Adrenal gland (tissue), 9 donors: ENCODE measurements at regions not wholly inside any gene's neighbourhood (a gene's known extent, or its start where the extent isn't known, plus 50 kb on each side); places are given as distances from the start of the nearest gene placed in this dataset.

ENCODE experiments used
- DNase-seq, 7 donors: peaks; one replicate each; pipeline ENCODE4 v3.0.0-alpha.2; 2019 to 2020
- H3K27ac ChIP-seq, 5 donors: fragments of 200-600 bp; sonication (generic) in 4 of 5; 1 replicate in 3 of 5; 2 replicates in 2 of 5; pipeline versions ENCODE4 v1.5.1 to v1.8.0; 2016 to 2020; ENCODE audit warnings: mild to moderate bottlenecking in 1 of 5
- H3K27me3 ChIP-seq: fragments of 200-600 bp; 2 replicates; pipeline ENCODE4 v1.8.0; 2021
- H3K36me3 ChIP-seq, 2 donors: fragments of 200-600 bp; replicated peaks in 1 of 2; 1 replicate in 1 of 2; 2 replicates in 1 of 2; pipeline versions ENCODE4 v1.5.1 to v1.8.0; 2018 to 2022
- H3K4me1 ChIP-seq, 2 donors: fragments of 200-600 bp; replicated peaks in 1 of 2; 1 replicate in 1 of 2; 2 replicates in 1 of 2; pipeline versions ENCODE4 v1.5.1 to v1.8.0; 2018 to 2021
- H3K4me3 ChIP-seq, 4 donors: fragments of 200-600 bp; sonication (generic) in 3 of 4; one replicate each; pipeline ENCODE4 v1.5.1; 2016 to 2018
- H3K9me3 ChIP-seq, 3 donors: fragments of 200-600 bp; sonication (generic) in 1 of 3; replicated peaks in 1 of 3; 1 replicate in 2 of 3; 2 replicates in 1 of 3; pipeline versions ENCODE4 v1.5.1 to v1.8.0; 2016 to 2021
- POLR2A ChIP-seq, 2 donors: fragments of 450-650 bp; IDR thresholded peaks; one replicate each; pipeline ENCODE4 v1.6.1; 2017; ENCODE audit warnings: antibody characterized with exemption in 2 of 2, mild to moderate bottlenecking in 2 of 2, moderate library complexity in 1 of 2
- WGBS, 4 donors: extraction: QIAGEN DNeasy Blood & Tissue Kit in 2 of 4; methylation state at CpG; one replicate each; pipeline versions ENCODE4 v1.1.5 to v1.1.7; 2013 to 2017; 5-methylcytosine and 5-hydroxymethylcytosine counted together
- intact Hi-C, 2 donors: fragments of 100-400 bp; cut with DNase I; formaldehyde crosslinking; loops; one replicate each; pipeline versions ENCODE4 v1.14.1 to v1.15.0; 2022 to 2023
- TF ChIP-seq, protein P1 (sequence below), 6 experiments: fragments of 450-650 bp in 4 of 6; fragments of 200-600 bp in 2 of 6; sonication (generic) in 1 of 6; IDR thresholded peaks; 1 replicate in 5 of 6; 2 replicates in 1 of 6; pipeline versions ENCODE4 v1.5.1 to v1.8.0; 2016 to 2021; ENCODE audit warnings: antibody characterized with exemption in 6 of 6, mild to moderate bottlenecking in 2 of 6, moderate library complexity in 1 of 6
- donor health status: healthy with polysubstance abuse.
- donor health status: Bipolar disorder and iron deficiency.
- donor health status: DM: yes; HTN: yes; CAD: no.
- donor health status: DM: no; HTN: no; CAD: no.
- donor health status: DM: no; HTN: no; CAD: no.

- Histone ChIP-seq H3K9me3 (no peaks in the 10 kb centered on the region), H3K4me3 (no peak overlapping the region), H3K36me3 (no peaks in the 10 kb centered on the region), H3K27me3 (no peaks in the 10 kb centered on the region), H3K27ac (no peak overlapping the region), H3K4me1 (no peaks in the 10 kb centered on the region)
- intact Hi-C loops = no loop called here
- 18 to 33% (median 25%) methylated on average over 2 of the region's 2 CpGs for WGBS, 4 donors
- TF ChIP-seq, protein P1, sequence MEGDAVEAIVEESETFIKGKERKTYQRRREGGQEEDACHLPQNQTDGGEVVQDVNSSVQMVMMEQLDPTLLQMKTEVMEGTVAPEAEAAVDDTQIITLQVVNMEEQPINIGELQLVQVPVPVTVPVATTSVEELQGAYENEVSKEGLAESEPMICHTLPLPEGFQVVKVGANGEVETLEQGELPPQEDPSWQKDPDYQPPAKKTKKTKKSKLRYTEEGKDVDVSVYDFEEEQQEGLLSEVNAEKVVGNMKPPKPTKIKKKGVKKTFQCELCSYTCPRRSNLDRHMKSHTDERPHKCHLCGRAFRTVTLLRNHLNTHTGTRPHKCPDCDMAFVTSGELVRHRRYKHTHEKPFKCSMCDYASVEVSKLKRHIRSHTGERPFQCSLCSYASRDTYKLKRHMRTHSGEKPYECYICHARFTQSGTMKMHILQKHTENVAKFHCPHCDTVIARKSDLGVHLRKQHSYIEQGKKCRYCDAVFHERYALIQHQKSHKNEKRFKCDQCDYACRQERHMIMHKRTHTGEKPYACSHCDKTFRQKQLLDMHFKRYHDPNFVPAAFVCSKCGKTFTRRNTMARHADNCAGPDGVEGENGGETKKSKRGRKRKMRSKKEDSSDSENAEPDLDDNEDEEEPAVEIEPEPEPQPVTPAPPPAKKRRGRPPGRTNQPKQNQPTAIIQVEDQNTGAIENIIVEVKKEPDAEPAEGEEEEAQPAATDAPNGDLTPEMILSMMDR (IDR thresholded peaks at IDR 0.05) = no peak
- TF ChIP-seq POLR2A (IDR thresholded peaks at IDR 0.05) = no peak
- no peak for DNase-seq
These were observed 138.0 kb upstream of the CPNE8 start for GRCh38 chr12:39043424-39043822.

GRCh38 chr12:39040275-39040674 is 134.9 kb upstream of the CPNE8 start:
- WGBS, 4 donors = 59 to 75% (median 61%) methylated on average over 2 of the region's 2 CpGs
- intact Hi-C loops = no loop called here

DNA sequence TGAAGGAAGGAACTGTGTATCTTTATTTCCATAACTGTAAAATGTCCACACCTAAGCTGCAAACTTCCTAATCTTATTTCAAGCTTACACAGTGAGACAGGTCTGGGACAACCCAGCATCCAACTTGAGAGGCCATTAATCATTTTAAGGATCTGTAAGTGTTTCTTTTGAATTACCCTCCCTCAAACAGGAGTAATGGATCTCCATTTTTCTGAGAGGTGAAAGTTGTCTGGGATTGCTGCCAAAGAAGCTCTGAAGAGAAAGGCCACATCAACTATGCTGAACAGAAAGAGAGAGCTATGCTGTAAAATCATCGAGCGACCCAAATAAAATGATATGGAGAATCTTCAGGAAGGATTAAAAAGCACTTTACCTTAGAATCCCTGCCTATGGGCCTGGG is 131.7 kb upstream of the CPNE8 start:
- Histone ChIP-seq H3K4me3 (no peak overlapping the region), H3K9me3 (no peaks in the 10 kb centered on the region), H3K27ac (no peak overlapping the region), H3K4me1 (no peaks in the 10 kb centered on the region), H3K27me3 (no peaks in the 10 kb centered on the region), H3K36me3 (no peaks in the 10 kb centered on the region)
- no peak for DNase-seq
- intact Hi-C loops = no loop called here
- WGBS, 4 donors = 61 to 78% (median 67%) methylated on average over 2 of the region's 2 CpGs
- no peak for TF ChIP-seq POLR2A (IDR thresholded peaks at IDR 0.05)
- TF ChIP-seq, protein P1 (IDR thresholded peaks at IDR 0.05) = no peak

More at GRCh38 chr12:39040275-39040674, 134.9 kb upstream of the CPNE8 start:
- Histone ChIP-seq H3K9me3 (no peaks in the 10 kb centered on the region), H3K36me3 (no peaks in the 10 kb centered on the region), H3K27ac (no peak overlapping the region), H3K4me1 (no peaks in the 10 kb centered on the region), H3K27me3 (no peaks in the 10 kb centered on the region), H3K4me3 (no peak overlapping the region)
- no peak for DNase-seq
- no peak for TF ChIP-seq POLR2A (IDR thresholded peaks at IDR 0.05)
- TF ChIP-seq, protein P1 (IDR thresholded peaks at IDR 0.05) = no peak

- DNase-seq = no peak
- TF ChIP-seq, protein P1 (IDR thresholded peaks at IDR 0.05) = no peak
- TF ChIP-seq POLR2A (IDR thresholded peaks at IDR 0.05) = no peak
- H3K4me1 ChIP-seq = no peaks in the 10 kb centered on the region
- no peaks in the 10 kb centered on the region for H3K36me3 ChIP-seq
- 78 to 83% (median 81%) methylated on average over 1 of the region's 1 CpG for WGBS, 4 donors
- no peaks in the 10 kb centered on the region for H3K9me3 ChIP-seq
- H3K27me3 ChIP-seq = no peaks in the 10 kb centered on the region
- intact Hi-C loops = no loop called here
- H3K27ac ChIP-seq = no peak overlapping the region
- H3K4me3 ChIP-seq = no peak overlapping the region
These were observed 130.7 kb upstream of the CPNE8 start for GRCh38 chr12:39036105-39036504.
